PC-9 (cell line): ENCODE measurements at regions not wholly inside any gene's neighbourhood (a gene's known extent, or its start where the extent isn't known, plus 50 kb on each side); places are given as distances from the start of the nearest gene placed in this dataset.

ENCODE experiments used
- CTCF ChIP-seq: fragments of 200-600 bp; sonication (generic); conservative IDR thresholded peaks from 2 replicates; pipeline ENCODE4 v1.6.1; 2017; ENCODE audit warnings: mixed run types, antibody characterized with exemption, mild to moderate bottlenecking, moderate library complexity
- EZH2 ChIP-seq: fragments of 200-600 bp; sonication (generic); IDR thresholded peaks from 2 replicates; pipeline ENCODE4 v1.8.0; 2017; ENCODE audit warnings: antibody characterized with exemption, low read depth

- no peak for TF ChIP-seq CTCF
- no peak for TF ChIP-seq EZH2
Observed at GRCh38 chr3:88617283-88617682, 467.5 kb downstream of the C3orf38 start.
